ENCODE measurements at regions not wholly inside any gene's neighbourhood (a gene's known extent, or its start where the extent isn't known, plus 50 kb on each side); places are given as distances from the start of the nearest gene placed in this dataset.

DNA sequence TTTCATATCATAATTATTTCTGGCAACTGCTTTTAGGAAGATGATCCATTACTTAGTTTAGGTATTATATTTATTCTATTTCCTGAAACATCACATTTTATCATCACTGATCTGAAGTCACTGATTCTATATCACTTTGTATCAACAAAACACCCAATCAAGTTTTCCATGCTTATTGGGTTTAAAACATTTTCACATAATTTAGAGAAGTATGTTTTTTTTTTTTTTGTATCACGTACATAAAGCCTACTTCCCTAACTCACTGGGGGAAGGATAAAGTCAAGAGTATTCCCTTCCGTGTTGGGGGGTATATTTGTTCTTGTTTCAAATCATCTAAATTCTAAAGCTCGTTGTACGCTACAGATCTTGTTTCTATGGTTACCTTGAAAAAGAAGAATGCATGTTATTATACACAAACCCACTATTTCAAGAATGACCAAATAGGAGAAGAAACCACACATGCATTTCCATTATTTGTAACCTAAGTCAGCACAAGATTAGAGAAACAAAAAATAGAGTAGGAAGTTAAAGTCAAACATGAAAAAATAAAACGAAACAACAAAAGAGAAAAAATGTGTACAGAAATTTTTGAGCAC lies 637.2 kb upstream of the MIR17HG start:
- no peak for TF ChIP-seq EZH2 (IDR thresholded peaks at IDR 0.05; ENCODE audit: low read depth)
- TF ChIP-seq, protein P1, sequence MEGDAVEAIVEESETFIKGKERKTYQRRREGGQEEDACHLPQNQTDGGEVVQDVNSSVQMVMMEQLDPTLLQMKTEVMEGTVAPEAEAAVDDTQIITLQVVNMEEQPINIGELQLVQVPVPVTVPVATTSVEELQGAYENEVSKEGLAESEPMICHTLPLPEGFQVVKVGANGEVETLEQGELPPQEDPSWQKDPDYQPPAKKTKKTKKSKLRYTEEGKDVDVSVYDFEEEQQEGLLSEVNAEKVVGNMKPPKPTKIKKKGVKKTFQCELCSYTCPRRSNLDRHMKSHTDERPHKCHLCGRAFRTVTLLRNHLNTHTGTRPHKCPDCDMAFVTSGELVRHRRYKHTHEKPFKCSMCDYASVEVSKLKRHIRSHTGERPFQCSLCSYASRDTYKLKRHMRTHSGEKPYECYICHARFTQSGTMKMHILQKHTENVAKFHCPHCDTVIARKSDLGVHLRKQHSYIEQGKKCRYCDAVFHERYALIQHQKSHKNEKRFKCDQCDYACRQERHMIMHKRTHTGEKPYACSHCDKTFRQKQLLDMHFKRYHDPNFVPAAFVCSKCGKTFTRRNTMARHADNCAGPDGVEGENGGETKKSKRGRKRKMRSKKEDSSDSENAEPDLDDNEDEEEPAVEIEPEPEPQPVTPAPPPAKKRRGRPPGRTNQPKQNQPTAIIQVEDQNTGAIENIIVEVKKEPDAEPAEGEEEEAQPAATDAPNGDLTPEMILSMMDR (conservative IDR thresholded peaks at IDR 0.05): no peak
